Ishikawa (cell line): ENCODE measurements at regions not wholly inside any gene's neighbourhood (a gene's known extent, or its start where the extent isn't known, plus 50 kb on each side); places are given as distances from the start of the nearest gene placed in this dataset.

Experiments used
- CEBPB ChIP-seq: IDR thresholded peaks from 2 replicates; pipeline ENCODE4 v1.6.1; 2012
- CREB1 ChIP-seq: IDR thresholded peaks from 2 replicates; pipeline ENCODE4 v1.6.1; 2012; ENCODE audit warnings: low read depth
- EGR1 ChIP-seq: IDR thresholded peaks from 2 replicates; pipeline ENCODE4 v1.6.1; 2012
- EP300 ChIP-seq: IDR thresholded peaks from 2 replicates; pipeline ENCODE4 v1.6.1; 2012; ENCODE audit warnings: borderline replicate concordance
- FOXM1 ChIP-seq: IDR thresholded peaks from 2 replicates; pipeline ENCODE4 v1.6.1; 2012; ENCODE audit warnings: low read depth, borderline replicate concordance
- NFIC ChIP-seq: IDR thresholded peaks from 2 replicates; pipeline ENCODE4 v1.6.1; 2012
- REST ChIP-seq: IDR thresholded peaks from 2 replicates; pipeline ENCODE4 v1.6.1; 2012; ENCODE audit warnings: low read depth, mild to moderate bottlenecking
- TAF1 ChIP-seq: IDR thresholded peaks from 2 replicates; pipeline ENCODE4 v1.6.1; 2012; ENCODE audit warnings: low read depth, mild to moderate bottlenecking
- TCF12 ChIP-seq: IDR thresholded peaks from 2 replicates; pipeline ENCODE4 v1.6.1; 2012; ENCODE audit warnings: low read depth
- YY1 ChIP-seq: IDR thresholded peaks from 2 replicates; pipeline ENCODE4 v1.6.1; 2012; ENCODE audit warnings: low read depth
- ZBTB7A ChIP-seq: IDR thresholded peaks from 2 replicates; pipeline ENCODE4 v1.6.1; 2012; ENCODE audit warnings: low read depth
- TF ChIP-seq, protein P1 (sequence below): IDR thresholded peaks from 2 replicates; pipeline ENCODE4 v1.6.1; 2012

- TF ChIP-seq CEBPB, result no peak
- no peak for TF ChIP-seq EP300
- TF ChIP-seq REST, result no peak
- TF ChIP-seq NFIC, result no peak
- no peak for TF ChIP-seq YY1
- TF ChIP-seq, protein P1, sequence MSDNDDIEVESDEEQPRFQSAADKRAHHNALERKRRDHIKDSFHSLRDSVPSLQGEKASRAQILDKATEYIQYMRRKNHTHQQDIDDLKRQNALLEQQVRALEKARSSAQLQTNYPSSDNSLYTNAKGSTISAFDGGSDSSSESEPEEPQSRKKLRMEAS, result no peak
- TF ChIP-seq ZBTB7A, result no peak
- no peak for TF ChIP-seq TCF12
- TF ChIP-seq TAF1, result no peak
- TF ChIP-seq CREB1, result no peak
- no peak for TF ChIP-seq FOXM1
- no peak for TF ChIP-seq EGR1
Measured at GRCh38 chr15:94536549-94536948, 305.2 kb downstream of the MCTP2 start.
